Body of pancreas (tissue), 4 donors: ENCODE measurements at regions not wholly inside any gene's neighbourhood (a gene's known extent, or its start where the extent isn't known, plus 50 kb on each side); places are given as distances from the start of the nearest gene placed in this dataset.

ENCODE experiments used
- ATAC-seq: fragments of 150-250 bp; one replicate; pipeline ENCODE4 v1.9.1; 2016
- DNase-seq, 4 donors: peaks; one replicate each; pipeline ENCODE4 v3.0.0-alpha.2; 2019
- H3K27ac ChIP-seq, 4 donors: fragments of 200-600 bp; sonication (generic); 1 replicate in 3 of 4; 2 replicates in 1 of 4; pipeline versions ENCODE4 v1.5.1 to v1.6.1; 2016 to 2019; ENCODE audit warnings: mild to moderate bottlenecking in 1 of 4, mixed read lengths in 1 of 4, moderate library complexity in 1 of 4
- H3K27me3 ChIP-seq, 2 donors: fragments of 200-600 bp; sonication (generic); one replicate each; pipeline ENCODE4 v1.6.0; 2016; ENCODE audit warnings: mild to moderate bottlenecking in 1 of 2
- H3K36me3 ChIP-seq, 2 donors: fragments of 200-600 bp; sonication (generic); replicated peaks in 1 of 2; 2 replicates each; pipeline ENCODE4 v1.5.1; 2016; ENCODE audit warnings: low read depth in 2 of 2; ENCODE audit not compliant: insufficient read depth in 1 of 2
- H3K4me1 ChIP-seq: fragments of 200-600 bp; sonication (generic); one replicate; pipeline ENCODE4 v1.6.0; 2016
- H3K4me3 ChIP-seq, 2 donors: fragments of 200-600 bp; sonication (generic); 1 replicate in 1 of 2; 2 replicates in 1 of 2; pipeline ENCODE4 v1.5.1; 2016 to 2019
- H3K9me3 ChIP-seq, 3 donors: fragments of 200-600 bp; sonication (generic); 1 replicate in 2 of 3; 2 replicates in 1 of 3; pipeline ENCODE4 v1.5.1; 2016
- CTCF ChIP-seq, 7 experiments: fragments of 450-650 bp in 4 of 7; fragments of 200-600 bp in 3 of 7; sonication (generic) in 3 of 7; IDR thresholded peaks; one replicate each; pipeline ENCODE4 v1.5.1; 2016 to 2019; ENCODE audit warnings: antibody characterized with exemption in 7 of 7
- POLR2A ChIP-seq, 3 donors: fragments of 450-650 bp; IDR thresholded peaks; one replicate each; pipeline ENCODE4 v1.6.1; 2016; ENCODE audit warnings: antibody characterized with exemption in 3 of 3, mild to moderate bottlenecking in 2 of 3
- WGBS, 2 donors: methylation state at CpG; one replicate each; pipeline ENCODE4 v1.1.5; 2017; 5-methylcytosine and 5-hydroxymethylcytosine counted together
- intact Hi-C: fragments of 100-400 bp; cut with DNase I; formaldehyde crosslinking; loops from one replicate; pipeline ENCODE4 v1.15.1; 2023

DNA sequence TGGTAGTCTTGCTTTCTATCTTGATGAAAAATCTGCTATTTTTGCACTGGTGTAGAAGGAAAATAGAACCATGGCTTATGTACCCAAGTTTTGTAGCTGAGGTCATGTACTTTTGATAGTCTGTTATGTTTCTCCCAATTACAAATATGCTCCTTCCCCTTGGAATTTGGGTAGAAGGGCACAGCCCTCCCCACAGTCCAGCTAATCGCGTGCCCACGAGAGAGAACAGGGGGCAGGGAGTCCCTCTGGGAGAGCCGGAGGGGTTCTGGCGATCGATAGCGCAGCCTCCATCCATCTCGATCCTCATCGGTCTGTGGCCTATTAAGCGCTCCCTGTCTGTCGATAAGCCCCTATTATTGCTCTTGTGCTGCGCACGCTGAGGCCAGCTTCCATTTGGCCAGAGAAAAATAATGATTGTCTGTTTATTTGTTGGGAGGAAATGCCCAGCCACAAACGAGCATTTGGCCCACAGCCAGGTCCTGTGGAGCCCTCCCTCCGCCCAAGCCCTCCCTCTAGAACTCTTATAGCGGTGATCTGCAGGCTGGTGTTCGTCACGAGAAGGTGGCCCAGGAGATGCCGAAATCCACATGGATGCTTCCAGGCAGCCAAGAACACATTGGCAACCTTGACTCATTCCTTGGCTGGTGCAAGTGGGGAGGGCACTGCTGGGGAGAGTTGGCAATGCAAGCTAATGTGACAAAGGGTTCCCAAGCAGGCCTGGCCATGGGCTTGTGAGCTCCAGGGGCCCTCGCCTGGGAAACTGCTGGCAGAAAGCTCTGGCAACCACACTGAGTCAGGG, 134.7 kb upstream of the TNR start:
- no peak overlapping the region for H3K27ac ChIP-seq
- DNase-seq (no peak), ATAC-seq (no peak)
- 87 to 88% methylated on average over 20 of the region's 20 CpGs for WGBS, 2 donors
- H3K9me3 ChIP-seq, result no peaks in the 10 kb centered on the region
- TF ChIP-seq POLR2A (IDR thresholded peaks at IDR 0.05) (no peak), CTCF (IDR thresholded peaks at IDR 0.05) (no peak)
- H3K4me3 ChIP-seq, result no peak overlapping the region
- intact Hi-C loops, result no loop called here
- H3K4me1 ChIP-seq, result no peaks in the 10 kb centered on the region
- no peaks in the 10 kb centered on the region for H3K27me3 ChIP-seq
- no peaks in the 10 kb centered on the region for H3K36me3 ChIP-seq

DNA sequence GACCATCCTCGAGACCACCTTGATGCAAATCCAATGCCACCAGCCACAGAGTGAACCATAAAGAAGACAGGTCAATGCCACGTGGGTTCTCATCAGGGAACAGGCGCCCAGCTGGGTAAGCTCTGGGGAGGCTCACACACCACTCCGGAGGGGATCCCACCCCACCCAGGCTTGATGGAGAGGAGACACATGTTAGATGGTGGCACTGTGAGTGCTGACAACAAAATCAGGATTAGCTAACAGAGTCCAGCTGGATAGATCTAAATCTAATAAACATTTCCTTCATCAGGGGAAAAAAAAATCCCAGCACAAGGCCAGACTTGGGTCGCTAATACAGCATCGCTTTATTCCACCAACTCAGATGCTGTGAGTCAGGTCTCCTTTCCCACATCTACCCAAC, 132.2 kb upstream of the TNR start:
- no peaks in the 10 kb centered on the region for H3K9me3 ChIP-seq
- no peak for TF ChIP-seq POLR2A (IDR thresholded peaks at IDR 0.05)
- no peak for TF ChIP-seq CTCF (IDR thresholded peaks at IDR 0.05)
- ATAC-seq (no peak), DNase-seq (no peak)
- H3K4me1 ChIP-seq, result no peaks in the 10 kb centered on the region
- H3K27ac ChIP-seq, result no peak overlapping the region
- intact Hi-C loops, result no loop called here
- WGBS, 2 donors, result 88 to 90% methylated on average over 6 of the region's 6 CpGs
- no peaks in the 10 kb centered on the region for H3K27me3 ChIP-seq
- H3K4me3 ChIP-seq, result no peak overlapping the region
- H3K36me3 ChIP-seq, result no peaks in the 10 kb centered on the region

- no peaks in the 10 kb centered on the region for H3K27me3 ChIP-seq
These were observed 130.7 kb upstream of the TNR start for GRCh38 chr1:175874081-175874480.

GRCh38 chr1:175873290-175873935, 130.0 kb upstream of the TNR start:
- Histone ChIP-seq H3K27me3 (no peaks in the 10 kb centered on the region), H3K4me3 (no peak overlapping the region), H3K9me3 (no peaks in the 10 kb centered on the region), H3K27ac (no peak overlapping the region), H3K4me1 (no peaks in the 10 kb centered on the region), H3K36me3 (no peaks in the 10 kb centered on the region)
- no peak for TF ChIP-seq POLR2A (IDR thresholded peaks at IDR 0.05)
- intact Hi-C loops, result no loop called here
- no peak for ATAC-seq
- WGBS, 2 donors, result 66 to 74% methylated on average over 6 of the region's 6 CpGs
- DNase-seq, result no peak

More at GRCh38 chr1:175874081-175874480, 130.7 kb upstream of the TNR start:
- H3K4me3 ChIP-seq, result no peak overlapping the region
- no peaks in the 10 kb centered on the region for H3K36me3 ChIP-seq
- WGBS, 2 donors, result 73 to 74% methylated on average over 2 of the region's 2 CpGs
- DNase-seq, result no peak
- intact Hi-C loops, result no loop called here
- ATAC-seq, result no peak
- no peak for TF ChIP-seq CTCF (IDR thresholded peaks at IDR 0.05)
- no peak for TF ChIP-seq POLR2A (IDR thresholded peaks at IDR 0.05)
- no peaks in the 10 kb centered on the region for H3K9me3 ChIP-seq
- H3K27ac ChIP-seq, result no peak overlapping the region
- H3K4me1 ChIP-seq, result no peaks in the 10 kb centered on the region

GRCh38 chr1:175872588-175872987, 129.2 kb upstream of the TNR start:
- no peaks in the 10 kb centered on the region for H3K4me1 ChIP-seq
- H3K4me3 ChIP-seq, result no peak overlapping the region
- no peaks in the 10 kb centered on the region for H3K9me3 ChIP-seq
- no peak overlapping the region for H3K27ac ChIP-seq
- H3K27me3 ChIP-seq, result no peaks in the 10 kb centered on the region
- TF ChIP-seq POLR2A (IDR thresholded peaks at IDR 0.05), result no peak
- no peak for TF ChIP-seq CTCF (IDR thresholded peaks at IDR 0.05)
- intact Hi-C loops, result no loop called here
- 78 to 90% methylated on average over 4 of the region's 4 CpGs for WGBS, 2 donors
- DNase-seq, result no peak
- no peak for ATAC-seq
- H3K36me3 ChIP-seq, result no peaks in the 10 kb centered on the region
